SU-DHL-6 (cell line): ENCODE measurements at regions not wholly inside any gene's neighbourhood (a gene's known extent, or its start where the extent isn't known, plus 50 kb on each side); places are given as distances from the start of the nearest gene placed in this dataset.

Experiments
- CTCF ChIP-seq: fragments of 200-600 bp; sonication (generic); IDR thresholded peaks from one replicate; pipeline ENCODE4 v1.5.1; 2017; ENCODE audit warnings: antibody characterized with exemption, mild to moderate bottlenecking, low read length, moderate library complexity; ENCODE audit not compliant: insufficient read depth, poor library complexity, severe bottlenecking
- EZH2phosphoT487 ChIP-seq: fragments of 200-600 bp; sonication (generic), shearing (Covaris generic); conservative IDR thresholded peaks from 2 replicates; pipeline ENCODE4 v1.6.1; 2018; ENCODE audit warnings: mild to moderate bottlenecking, antibody characterized with exemption, low read length, moderate library complexity, mixed read lengths

GRCh38 chr4:181896614-181897013 lies 346.6 kb upstream of the TENM3 start:
- TF ChIP-seq CTCF (no peak), EZH2phosphoT487 (no peak)
